Stimulated activated CD4-positive, alpha-beta T cell treated with anti-CD3 and anti-CD28 coated beads, Interleukin-4, amount 100 ng/mL, for 4 hours (primary cell): ENCODE measurements at regions not wholly inside any gene's neighbourhood (a gene's known extent, or its start where the extent isn't known, plus 50 kb on each side); places are given as distances from the start of the nearest gene placed in this dataset.
"Not testable (repeated sequence)": the region's sequence is repeated elsewhere in the genome, so short reads cannot be mapped to it uniquely, and the experiment has no call there.

Experiments used
- DNase-seq, 2 experiments: peaks; one replicate each; pipeline ENCODE4 v3.0.0-alpha.2; 2020

DNA sequence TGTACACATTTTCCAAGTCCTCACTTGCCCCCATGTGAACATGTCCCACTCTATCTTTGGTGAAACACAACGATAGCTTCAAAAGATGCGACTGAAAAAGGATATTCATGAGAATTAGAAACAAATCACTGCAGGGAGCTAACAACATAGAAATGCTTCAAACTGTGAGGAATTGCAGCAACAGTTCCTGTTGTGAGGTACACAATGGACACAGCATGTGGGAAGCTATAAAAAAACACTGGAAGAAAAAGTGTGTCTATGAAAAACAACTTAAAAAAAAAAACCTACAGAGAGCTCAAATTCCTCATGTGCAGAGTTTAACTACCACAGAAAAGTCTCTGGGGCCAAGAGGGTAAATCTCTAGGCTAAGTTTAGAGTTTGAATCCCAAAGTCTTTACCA, 51.6 kb upstream of the BLTP1 start:
- no peak for DNase-seq

DNA sequence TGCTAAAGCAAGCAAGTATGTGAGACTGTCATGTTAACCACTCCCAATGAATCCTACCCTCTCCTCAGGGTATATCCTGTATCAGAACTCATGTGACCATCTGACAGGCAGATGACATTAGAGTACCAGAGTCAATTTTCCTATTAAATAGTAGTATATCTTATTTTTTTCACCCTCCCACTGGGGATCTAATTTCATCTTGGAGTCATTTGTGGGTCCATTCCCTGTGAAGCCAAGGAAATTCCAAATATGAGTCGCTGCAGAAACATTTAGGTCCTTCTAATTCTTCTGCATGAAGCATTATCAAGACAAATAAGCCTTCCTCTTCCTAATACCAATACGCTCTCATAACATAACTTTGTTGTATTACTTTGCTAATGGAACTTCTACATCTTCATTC, 52.2 kb upstream of the BLTP1 start:
- DNase-seq: no peak

DNA sequence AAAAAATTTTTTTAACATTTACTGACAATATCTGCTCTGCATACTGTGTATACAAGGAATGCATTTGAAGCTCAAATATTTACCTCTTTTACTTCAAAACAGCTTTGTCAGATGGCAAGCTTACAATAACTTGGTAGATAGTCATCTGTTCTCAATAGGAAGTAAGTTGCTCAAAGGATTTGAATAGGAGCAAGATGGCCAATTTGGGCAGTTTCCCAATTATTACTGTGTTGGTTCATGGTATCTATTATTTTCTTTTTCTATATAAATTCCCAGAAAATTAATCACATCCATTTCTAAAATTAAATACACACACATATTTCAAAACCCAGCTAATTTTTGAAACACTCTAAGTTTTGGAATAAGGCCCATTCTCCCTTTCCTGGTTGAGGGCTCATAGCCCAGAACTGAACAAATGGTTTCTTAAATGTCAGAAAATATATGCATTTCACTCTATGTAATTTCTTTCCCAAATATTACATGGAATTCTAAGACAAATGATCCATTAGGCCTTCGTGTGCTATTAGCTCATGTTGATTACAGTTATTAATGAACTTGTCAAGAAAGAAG, 60.2 kb upstream of the BLTP1 start:
- no peak for DNase-seq

DNA sequence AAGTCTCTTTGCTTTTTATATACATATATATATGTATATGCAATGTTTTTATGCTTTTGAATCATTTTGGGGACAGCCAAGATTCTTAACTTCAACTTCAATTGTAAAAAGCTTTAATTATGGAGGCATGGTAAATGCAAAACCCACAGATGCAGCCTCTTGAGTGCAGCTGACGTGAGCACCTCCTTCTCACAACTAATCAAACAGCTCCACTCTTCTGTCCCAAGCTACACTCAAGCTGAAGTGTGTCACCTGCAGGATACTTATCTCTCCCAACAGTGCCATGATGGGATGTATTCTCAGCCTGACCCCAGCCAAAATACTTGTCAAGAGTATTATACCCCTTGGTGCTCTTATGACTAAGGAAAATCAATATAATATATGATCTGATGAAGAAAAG, 60.7 kb upstream of the BLTP1 start:
- DNase-seq: no peak

DNA sequence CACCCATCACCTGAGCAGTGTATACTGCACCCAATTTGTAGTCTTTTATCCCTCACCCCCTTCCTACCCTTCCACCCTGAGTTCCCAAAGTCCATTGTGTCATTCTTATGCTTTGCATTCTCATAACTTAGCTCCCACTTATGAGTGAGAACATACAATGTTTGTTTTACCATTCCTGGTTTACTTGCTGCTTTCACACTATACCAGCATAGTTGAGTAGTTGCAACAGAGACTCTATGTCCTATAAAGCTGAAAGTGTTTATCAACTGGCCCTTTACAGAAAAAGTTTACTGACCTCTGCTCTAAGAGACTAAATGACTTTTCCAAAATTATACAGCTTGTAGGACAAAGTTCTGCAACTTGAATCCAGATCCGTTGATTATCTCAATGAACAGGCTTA, 61.1 kb upstream of the BLTP1 start:
- no peak for DNase-seq

DNA sequence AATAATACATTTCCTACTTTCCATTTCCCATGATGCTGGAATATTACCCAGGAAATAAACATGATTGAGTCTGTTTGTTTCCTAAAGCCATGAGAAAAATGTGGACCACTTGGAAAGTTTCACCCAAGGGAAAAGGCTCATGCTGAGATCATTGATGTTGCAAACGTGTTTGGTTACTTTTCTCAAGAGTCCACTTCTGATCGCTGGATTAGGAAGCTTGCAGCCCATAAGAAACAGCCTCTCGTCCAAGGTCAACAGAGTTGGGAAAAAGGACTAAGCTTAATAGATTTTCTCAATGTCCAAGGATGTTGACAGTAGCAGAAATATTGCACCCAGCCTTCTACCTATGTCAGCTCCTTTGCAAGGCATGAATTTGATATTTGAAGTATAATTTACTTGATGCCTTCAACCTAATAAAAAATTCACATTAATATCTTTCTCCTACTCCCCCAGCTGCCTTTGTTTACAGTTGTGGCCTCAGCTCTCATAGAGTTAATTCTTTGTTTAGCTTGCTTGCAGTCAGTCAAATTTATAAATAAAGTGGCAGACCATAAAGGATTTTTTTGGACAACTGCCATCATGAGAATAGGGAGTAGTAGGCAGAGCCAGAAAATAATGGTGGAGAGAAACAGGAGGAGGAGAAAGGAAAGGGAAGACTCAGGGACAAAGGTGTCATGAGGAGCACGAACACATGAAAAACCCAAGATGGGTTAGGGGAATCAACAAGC, 65.6 kb upstream of the BLTP1 start:
- no peak for DNase-seq

DNA sequence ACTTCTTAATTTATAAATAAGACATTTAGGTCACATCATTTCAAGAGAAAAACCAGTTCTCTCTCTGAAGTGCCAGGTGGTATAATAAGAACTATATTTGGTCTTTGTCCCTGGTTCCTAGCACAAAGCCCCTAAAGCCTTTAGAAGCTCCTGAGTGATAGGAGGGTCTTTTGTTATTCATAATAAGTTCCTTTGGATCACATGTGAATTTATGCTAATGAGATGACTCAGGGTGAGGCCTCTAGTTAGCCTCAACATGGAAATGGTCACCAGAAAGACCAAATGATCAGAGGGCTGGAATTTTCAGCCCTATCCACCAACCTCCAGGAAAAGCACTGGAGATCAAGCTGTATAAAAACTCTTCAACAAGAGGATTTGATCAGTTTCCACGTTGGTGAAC, 68.1 kb upstream of the BLTP1 start:
- no peak for DNase-seq

DNA sequence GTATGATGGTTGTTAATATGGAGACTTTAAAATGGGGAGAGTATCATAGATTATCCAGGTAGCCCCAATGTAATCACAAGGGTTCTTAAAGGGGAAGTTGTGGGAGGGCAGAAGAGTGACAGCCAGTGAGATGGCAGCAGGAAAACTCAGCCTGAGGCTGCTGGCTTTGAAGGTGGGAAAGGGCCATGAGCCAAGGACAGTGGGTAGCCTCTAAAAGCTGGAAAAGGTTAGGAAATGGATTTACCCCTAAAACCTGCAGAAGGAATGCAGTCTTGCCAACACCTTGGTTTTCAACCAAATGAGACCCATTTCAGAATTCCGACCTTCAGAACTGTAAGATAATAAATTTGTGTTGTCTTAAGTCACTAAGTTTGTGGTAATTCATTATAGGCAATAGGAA, 68.8 kb upstream of the BLTP1 start:
- DNase-seq: no peak

DNA sequence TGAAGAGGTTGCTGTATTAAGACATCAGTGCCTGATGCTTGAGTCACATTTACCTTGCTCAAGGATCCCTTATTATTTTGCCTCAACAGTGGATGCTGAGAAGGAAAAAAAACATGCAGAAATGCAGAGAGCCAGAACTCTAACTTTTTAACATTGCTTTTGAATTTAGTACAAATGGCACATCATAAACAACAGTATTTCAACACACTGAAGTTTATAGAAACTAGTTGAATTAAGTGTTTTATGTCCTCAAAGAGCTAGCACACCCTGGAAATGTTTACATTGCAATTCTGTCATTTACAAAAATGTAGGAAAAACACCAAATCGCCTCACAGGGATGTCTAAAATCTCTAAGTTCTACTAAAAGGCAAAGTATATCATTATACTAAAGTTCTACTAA, 69.5 kb upstream of the BLTP1 start:
- no peak for DNase-seq

DNA sequence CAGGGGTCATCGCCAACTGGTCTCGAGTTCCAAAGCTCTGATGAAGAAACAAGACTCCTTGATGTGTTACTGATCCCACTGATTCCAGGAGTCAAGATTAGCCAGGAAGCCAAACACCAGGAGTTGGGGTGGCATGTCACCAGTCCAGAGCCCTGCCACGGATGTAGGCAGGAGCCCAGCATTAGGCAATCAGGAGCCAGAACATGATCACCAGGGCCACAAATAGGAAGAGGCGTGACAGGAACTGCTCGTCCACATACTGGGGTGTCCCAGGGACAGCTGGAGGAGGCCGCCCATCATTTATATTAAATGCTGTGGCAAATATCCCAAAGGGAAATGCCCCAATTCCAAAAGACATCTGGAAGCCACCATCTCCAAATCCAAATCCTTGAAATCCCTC, 74.5 kb upstream of the BLTP1 start:
- DNase-seq: not testable (repeated sequence)

DNA sequence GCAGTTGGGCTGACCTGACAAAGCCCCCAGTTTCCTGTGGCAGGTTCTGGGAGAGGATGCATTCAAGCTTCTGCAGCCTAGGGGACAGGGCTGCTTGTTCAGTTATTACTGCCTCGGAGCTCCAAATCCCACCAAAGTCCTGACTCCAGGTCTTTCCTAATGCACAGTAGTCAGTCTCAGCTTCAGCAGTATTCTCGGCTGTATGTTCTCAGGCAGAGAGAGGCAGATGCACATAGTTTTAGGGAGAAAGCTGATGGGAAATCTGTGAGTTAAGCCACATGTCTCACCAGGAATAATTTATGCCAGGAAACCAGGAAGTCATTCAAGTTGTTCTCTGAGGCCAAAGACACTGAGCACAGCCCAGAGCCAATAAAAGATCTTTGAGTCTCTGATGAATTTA, 75.3 kb upstream of the BLTP1 start:
- not testable (repeated sequence) for DNase-seq

DNA sequence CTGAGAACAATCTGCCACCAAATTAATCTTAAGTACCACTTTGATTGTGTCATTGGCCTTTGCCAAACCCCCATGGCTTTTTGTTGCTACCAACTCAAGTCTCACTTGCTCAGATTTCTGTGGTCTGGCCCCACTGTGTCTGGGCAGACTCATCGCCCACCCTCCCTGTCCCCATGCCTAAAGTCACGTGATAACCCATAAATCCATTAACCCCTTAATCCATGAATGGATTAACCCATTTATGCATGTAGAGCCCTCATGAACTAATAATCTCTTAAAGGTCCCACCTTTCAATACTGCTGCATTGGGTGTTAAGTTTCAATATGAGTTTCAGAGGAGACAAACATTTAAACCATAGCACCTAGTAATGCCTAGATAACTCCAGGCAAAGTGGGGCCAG, 78.5 kb upstream of the BLTP1 start:
- DNase-seq: no peak

DNA sequence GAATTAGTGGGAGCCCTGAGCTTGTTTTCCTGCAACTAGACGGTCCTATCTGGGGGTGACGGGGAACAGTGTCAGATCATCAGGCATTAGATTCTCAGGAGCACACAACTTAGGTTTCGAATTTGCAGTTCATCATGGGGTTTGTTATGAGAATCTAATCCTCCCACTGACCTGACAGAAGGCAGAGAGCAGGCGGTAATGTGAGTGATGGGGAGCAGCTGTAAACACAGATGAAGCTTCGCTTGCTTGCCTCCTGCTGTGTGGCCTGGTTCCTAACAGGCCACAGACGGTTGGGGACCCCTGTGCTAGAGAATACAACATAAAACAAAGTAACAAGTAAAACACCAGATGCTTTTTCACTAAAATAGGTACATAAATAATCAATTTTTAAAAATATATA, 86.2 kb upstream of the BLTP1 start:
- DNase-seq: no peak

DNA sequence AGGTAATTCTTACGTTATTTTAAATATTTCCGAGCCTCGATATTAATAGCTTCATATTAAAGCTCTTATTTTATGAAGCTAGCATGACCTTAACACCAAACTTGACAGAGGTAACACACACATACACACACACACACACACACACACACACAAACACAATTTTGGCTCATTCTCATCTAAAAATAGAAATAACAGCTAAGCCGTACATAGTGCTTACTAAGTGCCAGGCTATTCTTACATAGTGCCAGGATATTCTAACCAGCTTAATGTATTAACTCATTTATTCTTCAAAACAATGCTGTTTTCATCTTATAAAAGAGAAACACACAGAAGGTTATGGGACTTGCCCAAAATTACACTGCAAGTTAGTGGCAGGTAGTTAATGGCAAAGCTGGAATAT, 87.0 kb upstream of the BLTP1 start:
- DNase-seq: no peak

DNA sequence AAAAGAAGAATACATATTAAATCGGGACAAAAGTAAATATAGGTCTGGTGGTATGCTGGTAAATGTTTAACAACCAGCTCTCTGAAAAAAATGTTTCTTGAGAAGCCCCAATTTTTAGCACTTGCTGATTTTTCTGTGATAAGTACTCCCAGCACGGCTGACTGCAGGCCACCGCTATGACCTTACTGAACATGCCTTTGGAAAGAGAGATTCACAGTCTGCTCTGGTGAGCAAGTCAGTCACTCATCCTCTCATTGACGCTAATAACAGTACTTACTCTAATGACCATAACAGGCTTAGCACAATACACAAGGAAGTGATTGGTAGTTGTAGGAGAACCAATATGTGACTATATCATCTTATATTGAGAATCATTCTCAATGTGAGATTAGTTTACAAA, 98.9 kb upstream of the BLTP1 start:
- no peak for DNase-seq

DNA sequence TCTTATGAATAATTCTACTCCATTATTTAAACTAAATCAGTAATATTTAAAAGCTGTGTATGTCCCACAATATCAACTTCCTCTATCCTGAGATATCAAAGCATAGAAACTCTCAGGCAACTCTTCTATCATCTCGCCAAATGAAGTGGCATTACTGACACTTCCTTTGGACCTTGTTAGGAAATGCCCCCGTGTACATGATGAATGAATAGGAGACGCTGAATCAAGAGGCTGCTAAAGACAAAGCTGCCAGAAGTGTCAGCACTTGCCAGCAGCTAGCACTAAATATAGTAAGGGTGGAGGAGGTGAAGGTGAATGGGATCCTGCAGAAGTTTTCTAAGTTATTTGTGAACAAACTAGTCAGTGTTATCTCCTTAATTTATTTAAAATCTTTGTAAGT, 99.5 kb upstream of the BLTP1 start:
- DNase-seq: no peak

DNA sequence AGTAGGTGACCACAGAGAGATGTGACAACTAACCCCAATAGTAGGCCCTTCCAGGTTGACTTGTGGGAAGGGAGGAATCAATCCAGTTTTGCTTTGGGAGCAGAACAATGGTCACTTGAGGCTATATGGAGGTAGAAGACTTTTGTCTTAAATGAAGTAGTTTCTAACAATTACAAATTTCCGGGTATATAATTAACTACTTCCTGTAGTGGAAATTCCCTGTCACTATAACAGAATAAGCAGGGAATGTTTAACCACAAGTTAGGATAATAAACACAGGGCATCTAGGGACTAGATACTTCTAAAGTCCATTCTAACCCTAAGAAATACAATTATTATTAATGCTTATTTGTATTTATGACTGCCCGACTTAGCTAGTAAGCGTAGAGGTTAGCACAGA, 99.0 kb upstream of the TRPC3 start:
- no peak for DNase-seq

DNA sequence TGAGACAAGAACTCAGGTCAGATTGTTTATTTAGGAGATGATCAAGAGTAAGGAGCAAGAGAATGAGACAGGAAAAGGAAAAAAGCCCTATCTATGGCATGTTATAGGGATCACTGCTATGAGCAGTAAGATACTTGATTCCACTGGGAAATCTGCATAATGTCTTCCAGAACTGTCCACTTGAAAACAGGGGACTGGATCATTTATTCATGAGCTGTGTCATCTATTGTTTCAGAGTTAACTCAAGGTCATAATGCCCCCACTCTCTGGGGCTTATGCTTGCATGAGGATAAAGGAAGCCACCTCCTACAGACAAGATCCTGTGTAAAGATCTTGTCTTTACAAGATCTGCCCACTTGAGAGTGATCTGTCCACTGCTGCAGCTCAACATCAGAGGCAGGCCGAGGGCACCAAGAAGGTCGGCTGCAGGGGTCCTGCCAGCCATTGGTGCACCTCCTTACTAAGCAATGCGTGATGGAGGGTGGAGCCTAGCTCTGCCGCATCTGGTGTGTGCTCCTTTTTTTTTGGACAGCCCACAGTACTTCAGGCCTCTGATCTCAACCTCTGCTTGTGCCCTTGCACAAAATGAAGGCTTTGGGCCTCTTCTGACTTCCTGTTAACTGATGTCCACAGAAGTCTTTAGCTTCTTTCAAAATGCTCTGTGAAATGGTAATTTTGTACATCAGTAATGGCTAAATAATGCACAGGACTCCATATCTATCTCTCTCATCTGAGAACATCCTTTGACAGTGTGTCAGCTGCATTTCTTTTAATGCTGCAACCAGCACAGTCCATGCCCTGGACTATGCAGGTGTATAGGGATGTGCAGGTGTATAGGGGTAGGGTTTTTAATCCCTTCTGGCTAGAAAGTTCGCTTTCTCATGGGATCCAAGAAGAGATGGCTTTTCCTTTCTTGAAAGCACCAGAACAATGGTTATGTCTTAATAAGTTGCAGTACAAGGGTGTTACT, 95.9 kb upstream of the TRPC3 start:
- DNase-seq: no peak

DNA sequence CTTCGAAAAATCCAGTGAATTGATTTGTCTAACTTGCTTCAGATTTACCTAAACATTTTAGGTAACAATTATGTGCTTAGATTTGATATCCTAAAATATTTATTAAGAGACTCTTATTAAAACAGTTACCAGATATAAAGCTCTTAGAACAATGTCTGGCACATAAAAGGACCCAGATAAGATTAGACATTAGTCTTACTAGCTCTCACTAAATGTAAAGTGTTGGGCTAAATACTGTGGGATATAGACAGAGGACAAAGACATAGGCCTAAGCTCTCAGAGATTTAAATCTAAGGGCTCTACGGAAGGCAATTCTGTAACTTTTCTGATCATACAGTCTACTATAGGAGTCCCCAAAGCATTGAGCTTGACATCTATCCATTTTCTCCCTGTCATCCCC, 94.4 kb upstream of the TRPC3 start:
- no peak for DNase-seq

DNA sequence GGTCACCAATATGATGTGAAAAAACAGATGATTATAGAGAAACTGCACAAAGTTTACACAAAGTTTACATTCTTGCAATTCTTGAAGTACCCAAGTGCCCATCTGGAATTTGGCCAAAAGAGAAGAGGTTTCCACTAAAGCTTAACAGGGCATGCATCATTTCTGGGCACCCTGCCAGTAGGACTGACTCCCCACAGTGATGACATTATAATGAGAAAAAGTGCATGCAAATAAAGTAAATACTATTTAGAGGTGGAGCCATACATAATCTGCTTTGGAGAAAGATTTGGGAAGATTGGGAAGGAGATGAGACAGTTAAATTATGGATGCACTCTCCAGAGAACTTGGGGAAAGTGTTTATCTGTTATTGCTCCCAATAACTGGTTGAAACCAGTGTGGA, 93.7 kb upstream of the TRPC3 start:
- DNase-seq: no peak

DNA sequence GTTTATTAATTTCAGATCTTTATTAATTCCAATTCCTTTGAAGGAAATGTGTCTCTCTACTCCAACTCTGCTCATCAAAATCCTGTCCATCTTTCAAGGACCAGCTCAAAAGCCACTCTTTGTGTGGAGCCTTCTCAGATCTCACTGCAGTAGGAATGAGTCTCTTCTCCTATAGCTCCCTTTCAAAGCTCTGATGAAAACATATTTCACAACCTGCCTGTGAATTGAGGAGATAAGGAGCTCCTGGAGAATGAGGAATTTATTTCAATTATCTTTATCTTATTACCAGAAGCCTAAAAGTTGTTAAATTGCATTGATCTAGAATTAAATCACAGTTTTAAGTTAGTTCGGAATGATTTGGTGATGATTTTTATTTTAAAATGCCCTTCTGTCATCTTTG, 92.6 kb upstream of the TRPC3 start:
- DNase-seq: no peak

DNA sequence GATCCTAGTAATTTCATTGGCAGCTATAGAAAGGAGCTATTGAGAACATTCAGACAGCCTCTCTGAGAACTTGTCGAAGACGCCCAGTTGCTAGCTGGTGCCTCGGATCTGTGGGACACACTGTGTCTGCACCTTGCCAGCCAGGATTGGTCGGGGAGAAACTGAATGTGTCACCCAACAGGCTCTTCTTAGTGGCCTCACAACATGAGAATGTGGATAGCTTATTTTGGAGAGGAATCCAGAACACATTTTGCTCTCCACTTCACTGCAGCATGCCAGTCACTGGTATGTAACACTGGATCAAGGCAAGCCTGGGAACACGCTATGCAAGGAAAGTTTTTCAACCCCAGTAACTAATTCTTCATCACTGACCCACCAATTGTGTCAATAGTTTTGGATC, 89.5 kb upstream of the TRPC3 start:
- no peak for DNase-seq

DNA sequence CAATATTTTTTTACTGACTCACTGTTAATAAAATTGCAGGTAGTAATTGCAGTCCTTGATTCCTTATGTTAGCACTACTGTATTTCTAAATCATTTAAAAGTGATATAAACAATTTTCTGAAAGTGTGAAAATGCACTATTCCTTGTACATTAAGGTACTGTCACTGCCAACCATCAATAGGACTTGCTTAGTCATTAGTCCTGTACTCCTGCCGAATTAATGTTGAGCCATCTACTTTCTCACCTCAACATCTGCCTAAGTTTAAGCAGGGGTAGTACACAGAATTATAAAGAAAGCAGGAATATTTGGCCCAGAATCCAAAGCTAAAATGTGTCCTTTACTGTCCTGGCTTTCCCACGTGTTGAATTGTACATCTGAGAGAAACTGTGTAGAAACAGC, 87.0 kb upstream of the TRPC3 start:
- no peak for DNase-seq

DNA sequence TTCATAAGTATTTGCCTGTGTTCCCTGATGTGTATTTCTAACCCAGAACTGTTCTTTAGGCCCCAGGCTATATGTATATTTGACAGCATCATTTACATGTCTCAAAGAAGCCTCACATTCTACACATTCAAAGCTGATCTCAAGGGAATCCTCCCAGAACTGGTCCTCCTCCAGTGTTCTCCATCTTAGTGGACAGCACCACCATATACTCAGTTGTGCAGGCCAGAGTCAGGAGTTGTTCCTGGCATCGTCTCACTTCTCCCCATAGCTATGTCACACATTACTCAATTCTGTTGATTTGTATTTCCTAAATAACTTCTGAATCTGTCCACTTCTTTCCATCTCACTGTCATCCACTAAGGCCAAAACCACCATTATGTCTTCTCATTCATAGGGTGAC, 82.8 kb upstream of the TRPC3 start:
- DNase-seq: no peak
